Frontal cortex (tissue), 4 donors: ENCODE measurements at regions not wholly inside any gene's neighbourhood (a gene's known extent, or its start where the extent isn't known, plus 50 kb on each side); places are given as distances from the start of the nearest gene placed in this dataset. TPM values are rescaled to one million over a fixed set of nuclear protein-coding genes. Genes with fewer than 3 reads are reported as not detected.
"Not testable (repeated sequence)": the region's sequence is repeated elsewhere in the genome, so short reads cannot be mapped to it uniquely, and the experiment has no call there.

Experiments
- DNase-seq, 2 donors: peaks; one replicate each; pipeline ENCODE4 v3.0.0; 2012; ENCODE audit warnings: low spot score in 2 of 2
- FAIRE-seq: peaks from 2 replicates; lab custom pipeline; 2012; peaks lifted over from hg19 to GRCh38; lab: Jason Lieb, UNC
- small RNA-seq: library from RNA; depleted of rRNA; stranded (forward); fragments of <200 nt; gene quantifications from one replicate; pipeline ENCODE3, GENCODE V24; 2014
- donor health status: control.
- donor health status: control.
- donor health status: control.

GRCh38 chr7:98764946-98765345 lies 104.9 kb downstream of the TMEM130 start:
- FAIRE-seq: no peak
- no peak for DNase-seq

DNA sequence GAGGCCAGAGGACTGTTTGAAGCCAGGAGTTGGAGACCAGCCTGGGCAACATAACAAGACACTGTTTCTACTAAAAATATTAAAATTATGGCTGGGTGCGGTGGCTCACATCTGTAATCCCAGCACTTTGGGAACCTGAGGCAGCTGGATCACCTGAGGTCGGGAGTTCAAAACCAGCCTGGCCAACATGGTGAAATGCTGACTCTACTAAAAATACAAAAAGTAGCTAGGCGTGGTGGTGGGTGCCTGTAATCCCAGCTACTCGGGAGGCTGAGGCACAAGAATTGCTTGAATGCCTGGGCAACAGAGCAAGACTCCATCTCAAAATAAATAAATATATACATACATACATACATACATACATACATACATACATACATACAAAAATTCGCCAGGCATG lies 99.7 kb downstream of the TMEM130 start:
- not testable (repeated sequence) for FAIRE-seq, DNase-seq

DNA sequence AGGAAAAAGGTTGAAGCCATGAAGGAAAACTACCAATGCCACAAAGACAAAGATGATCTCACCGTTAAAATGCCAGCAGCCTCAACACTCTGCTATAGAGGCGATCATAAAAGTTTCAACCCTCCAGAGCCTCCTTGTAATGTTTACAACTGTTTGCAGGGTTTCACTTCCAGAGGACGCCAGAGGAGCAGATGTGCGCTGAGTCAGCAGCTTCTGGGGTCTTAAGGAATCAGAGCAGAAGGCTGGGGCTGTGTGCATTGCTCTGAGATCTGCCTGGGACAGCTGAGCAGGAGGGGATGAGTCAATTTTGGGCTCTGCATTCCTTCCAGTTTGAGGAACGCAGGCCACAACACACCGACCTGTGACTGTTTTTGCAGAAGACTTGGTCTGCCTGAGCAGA lies 98.3 kb downstream of the TMEM130 start:
- DNase-seq: no peak
- no peak for FAIRE-seq

- FAIRE-seq (no peak), DNase-seq (no peak)
Observed at GRCh38 chr7:98771941-98772603, 97.7 kb downstream of the TMEM130 start.

DNA sequence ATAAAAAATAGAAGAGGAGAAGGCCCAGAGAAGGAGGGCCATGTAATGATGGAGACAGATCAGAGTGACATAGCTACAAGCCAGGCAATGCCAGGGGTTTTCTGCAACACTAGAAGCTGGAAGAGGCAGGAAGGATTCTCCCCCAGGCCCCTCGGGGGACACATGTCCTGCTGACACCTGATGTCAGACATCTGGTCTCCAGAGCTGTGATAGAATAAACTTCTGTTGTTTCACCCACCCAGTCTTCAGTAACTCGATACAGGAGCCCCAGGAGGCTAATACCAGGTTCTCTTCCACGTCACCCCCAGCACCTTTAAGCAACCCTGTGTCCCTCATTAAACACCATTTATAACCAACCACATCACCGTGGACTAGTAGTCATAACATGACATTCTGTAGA lies 94.9 kb downstream of the TMEM130 start:
- FAIRE-seq: no peak
- DNase-seq: no peak

GRCh38 chr7:98777051-98777450 lies 92.8 kb downstream of the TMEM130 start:
- DNase-seq (no peak), FAIRE-seq (no peak)

GRCh38 chr7:98778421-98778820 lies 91.4 kb downstream of the TMEM130 start:
- DNase-seq: no peak
- no peak for FAIRE-seq

DNA sequence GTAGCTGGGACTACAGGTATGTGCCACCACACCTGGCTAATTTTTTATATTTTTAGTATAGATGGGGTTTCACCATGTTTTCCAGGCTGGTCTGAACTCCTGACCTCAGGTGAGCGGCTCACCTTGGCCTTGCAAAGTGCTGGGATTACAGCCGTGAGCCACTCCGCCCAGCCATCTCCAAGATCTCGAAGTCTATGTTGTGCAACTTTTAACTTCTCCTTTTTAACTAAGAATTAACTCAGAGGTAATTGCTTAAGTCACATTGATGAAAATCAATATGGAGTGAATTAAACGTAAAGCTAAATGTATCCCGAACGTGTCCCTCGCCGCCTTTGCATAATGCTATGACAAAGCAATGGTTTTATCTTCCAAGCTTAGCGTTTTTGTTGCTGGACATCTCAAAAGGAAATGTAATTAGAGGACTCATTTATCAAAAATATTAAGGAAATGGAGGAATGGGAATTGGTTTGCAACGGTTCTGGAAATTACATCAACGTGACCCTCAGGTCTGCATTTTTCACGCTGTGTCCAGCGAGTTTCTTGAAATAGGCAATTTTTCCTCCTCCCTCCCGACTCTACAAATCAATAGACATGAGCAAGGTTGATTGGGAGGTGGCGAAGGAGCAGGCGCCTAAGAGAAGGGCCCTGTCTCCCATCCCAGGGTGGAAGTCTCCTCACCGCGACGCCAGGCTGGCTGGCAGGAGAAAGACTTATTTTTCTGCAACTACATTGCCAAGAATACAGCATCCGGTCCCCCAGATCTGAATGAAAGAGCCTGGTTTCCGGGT lies 89.8 kb downstream of the TMEM130 start:
- DNase-seq (no peak), FAIRE-seq (no peak)

DNA sequence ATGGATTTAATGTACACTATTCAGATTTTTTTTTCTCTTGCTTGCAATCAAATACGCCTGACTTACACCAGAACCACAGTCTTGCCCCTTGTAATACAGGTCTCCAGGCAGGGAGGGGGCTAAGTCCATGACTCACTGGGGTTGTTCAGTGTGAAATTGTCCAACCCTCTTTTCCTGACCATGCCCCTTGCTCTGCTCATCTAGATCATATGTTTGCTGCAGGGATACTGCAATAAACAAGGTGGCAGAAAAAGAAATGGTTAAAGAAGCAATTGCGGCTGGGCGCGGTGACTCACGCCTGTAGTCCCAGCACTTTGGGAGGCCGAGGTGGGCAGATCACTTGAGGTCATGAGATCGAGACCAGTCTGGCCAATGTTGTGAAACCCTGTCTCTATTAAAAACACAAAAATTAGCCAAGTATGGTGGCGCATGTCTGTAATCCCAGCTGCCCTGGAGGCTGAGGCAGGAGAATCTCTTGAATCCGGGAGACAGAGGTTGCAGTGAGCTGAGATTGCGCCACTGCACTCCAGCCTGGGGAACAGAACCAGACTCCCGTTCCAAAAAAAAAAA lies 85.5 kb downstream of the TMEM130 start:
- DNase-seq: no peak
- no peak for FAIRE-seq

DNA sequence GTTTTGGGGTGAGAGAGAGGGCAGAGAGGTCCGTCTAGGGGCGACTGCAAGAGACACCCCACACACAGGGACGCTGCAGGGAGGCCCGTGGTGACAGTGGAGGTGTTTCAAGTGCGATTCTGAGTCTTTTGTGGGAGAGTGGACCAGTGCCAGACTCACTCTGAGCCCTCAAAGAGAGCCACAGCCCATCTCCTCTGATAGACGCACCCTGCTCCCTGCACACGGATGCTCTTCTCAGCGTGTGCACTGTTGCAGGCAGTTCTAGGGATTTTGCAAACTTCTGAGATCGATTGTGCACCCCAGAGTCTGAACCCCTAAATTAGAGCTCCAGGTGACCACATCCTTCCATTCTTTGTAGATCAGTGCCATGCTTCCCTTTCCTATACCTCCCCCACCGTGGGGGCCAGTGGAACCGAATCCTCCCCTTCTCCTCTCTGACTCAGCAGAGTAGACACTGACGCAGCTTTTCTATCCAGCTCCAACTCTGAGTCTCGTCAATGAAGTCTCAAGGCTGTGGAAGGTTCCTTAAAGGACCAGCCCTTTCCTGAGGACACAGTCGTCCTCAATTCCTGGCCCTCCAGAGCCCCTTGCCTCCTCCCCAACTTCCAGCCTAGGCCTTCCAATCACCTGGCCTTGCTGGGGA lies 83.8 kb downstream of the TMEM130 start:
- FAIRE-seq (no peak), DNase-seq (no peak)

GRCh38 chr7:98788966-98789365 lies 80.8 kb downstream of the TMEM130 start:
- DNase-seq (no peak), FAIRE-seq (no peak)

DNA sequence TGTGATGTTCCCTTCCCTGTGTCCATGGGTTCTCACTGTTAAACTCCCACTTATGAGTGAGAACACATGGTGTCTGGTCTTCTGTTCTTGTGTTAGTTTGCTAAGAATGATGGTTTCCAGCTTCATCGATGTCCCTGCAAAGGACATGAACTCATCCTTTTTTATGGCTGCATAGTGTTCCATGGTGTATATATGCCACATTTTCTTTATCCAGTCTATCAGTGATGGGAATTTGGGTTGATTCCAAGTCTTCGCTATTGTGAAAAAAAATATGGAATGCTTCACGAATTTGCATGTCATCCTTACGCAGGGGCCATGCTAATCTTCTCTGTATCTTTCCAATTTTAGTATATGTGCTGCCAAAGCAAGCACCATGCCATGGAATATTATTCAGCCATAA lies 75.4 kb downstream of the TMEM130 start:
- not testable (repeated sequence) for DNase-seq, FAIRE-seq

GRCh38 chr7:98795741-98796493 lies 73.9 kb downstream of the TMEM130 start:
- DNase-seq (no peak), FAIRE-seq (no peak)

Small RNAs in the stretch of these regions (small RNA-seq; reads per million reads assigned to genes)
- not detected for gene RNU6-393P
